B cell (primary cell): ENCODE measurements at regions not wholly inside any gene's neighbourhood (a gene's known extent, or its start where the extent isn't known, plus 50 kb on each side); places are given as distances from the start of the nearest gene placed in this dataset.

Experiments
- EZH2 ChIP-seq: IDR thresholded peaks from 2 replicates; pipeline ENCODE4 v1.6.1; 2012; ENCODE audit warnings: borderline replicate concordance, low read depth, mild to moderate bottlenecking, moderate library complexity, low read length; ENCODE audit not compliant: insufficient read depth, poor library complexity, severe bottlenecking
- TF ChIP-seq, protein P1 (sequence below): fragments of 200-600 bp; IDR thresholded peaks from one replicate; pipeline ENCODE4 v1.8.0; 2022; ENCODE audit warnings: antibody characterized with exemption, mild to moderate bottlenecking

DNA sequence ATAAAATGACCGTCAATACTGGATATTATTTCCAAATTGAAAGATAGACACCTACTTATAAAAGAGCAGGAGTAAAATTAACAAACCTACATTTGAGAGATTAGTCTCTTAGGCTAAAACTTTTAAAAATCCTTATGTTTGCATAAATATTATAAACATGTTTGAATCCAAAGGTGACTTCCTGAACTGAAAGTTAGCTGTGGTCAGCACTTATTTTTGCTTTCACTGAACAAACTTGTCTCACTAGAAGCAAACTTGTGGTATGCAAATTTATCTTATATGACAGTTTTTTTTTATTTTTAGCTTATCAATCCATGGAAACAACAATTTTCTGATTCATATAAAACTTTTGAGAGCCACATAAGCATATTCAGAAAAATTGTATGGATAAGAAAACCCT is 502.6 kb upstream of the COX7C start:
- TF ChIP-seq, protein P1, sequence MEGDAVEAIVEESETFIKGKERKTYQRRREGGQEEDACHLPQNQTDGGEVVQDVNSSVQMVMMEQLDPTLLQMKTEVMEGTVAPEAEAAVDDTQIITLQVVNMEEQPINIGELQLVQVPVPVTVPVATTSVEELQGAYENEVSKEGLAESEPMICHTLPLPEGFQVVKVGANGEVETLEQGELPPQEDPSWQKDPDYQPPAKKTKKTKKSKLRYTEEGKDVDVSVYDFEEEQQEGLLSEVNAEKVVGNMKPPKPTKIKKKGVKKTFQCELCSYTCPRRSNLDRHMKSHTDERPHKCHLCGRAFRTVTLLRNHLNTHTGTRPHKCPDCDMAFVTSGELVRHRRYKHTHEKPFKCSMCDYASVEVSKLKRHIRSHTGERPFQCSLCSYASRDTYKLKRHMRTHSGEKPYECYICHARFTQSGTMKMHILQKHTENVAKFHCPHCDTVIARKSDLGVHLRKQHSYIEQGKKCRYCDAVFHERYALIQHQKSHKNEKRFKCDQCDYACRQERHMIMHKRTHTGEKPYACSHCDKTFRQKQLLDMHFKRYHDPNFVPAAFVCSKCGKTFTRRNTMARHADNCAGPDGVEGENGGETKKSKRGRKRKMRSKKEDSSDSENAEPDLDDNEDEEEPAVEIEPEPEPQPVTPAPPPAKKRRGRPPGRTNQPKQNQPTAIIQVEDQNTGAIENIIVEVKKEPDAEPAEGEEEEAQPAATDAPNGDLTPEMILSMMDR = no peak
- TF ChIP-seq EZH2 = no peak
